Gastrocnemius medialis (tissue), 4 donors: ENCODE measurements at regions not wholly inside any gene's neighbourhood (a gene's known extent, or its start where the extent isn't known, plus 50 kb on each side); places are given as distances from the start of the nearest gene placed in this dataset.

ENCODE experiments used
- CTCF ChIP-seq, 5 experiments: fragments of 450-650 bp in 3 of 5; fragments of 200-600 bp in 2 of 5; sonication (generic) in 2 of 5; IDR thresholded peaks in 4 of 5; conservative IDR thresholded peaks in 1 of 5; 1 replicate in 4 of 5; 2 replicates in 1 of 5; pipeline ENCODE4 v1.5.1; 2016 to 2019; ENCODE audit warnings: antibody characterized with exemption in 5 of 5, mild to moderate bottlenecking in 3 of 5, moderate library complexity in 3 of 5
- POLR2A ChIP-seq, 2 donors: fragments of 450-650 bp; IDR thresholded peaks; one replicate each; pipeline ENCODE4 v1.6.1; 2017; ENCODE audit warnings: antibody characterized with exemption in 2 of 2, mild to moderate bottlenecking in 2 of 2, moderate library complexity in 2 of 2

- TF ChIP-seq POLR2A (IDR thresholded peaks at IDR 0.05) (no peak), CTCF (IDR thresholded peaks at IDR 0.05 in 4 of 5, conservative IDR thresholded peaks at IDR 0.05 in 1 of 5) (no peak)
Observed at GRCh38 chr20:55242853-55243252, 762.5 kb downstream of the CBLN4 start.
